Retina (tissue), 1 donor: ENCODE measurements at regions not wholly inside any gene's neighbourhood (a gene's known extent, or its start where the extent isn't known, plus 50 kb on each side); places are given as distances from the start of the nearest gene placed in this dataset.

Source experiments
- DNase-seq: peaks from one replicate; pipeline ENCODE4 v3.0.0-alpha.2; 2016

- no peak for DNase-seq
Observed at GRCh38 chr12:88371416-88372183, 208.7 kb downstream of the KITLG start.

GRCh38 chr12:88375306-88376305 is 204.7 kb downstream of the KITLG start:
- DNase-seq: no peak

- no peak for DNase-seq
Observed at GRCh38 chr12:88377973-88378372, 202.3 kb downstream of the KITLG start.

- no peak for DNase-seq
Observed at GRCh38 chr12:88381466-88381865, 198.8 kb downstream of the KITLG start.

- DNase-seq: no peak
Observed at GRCh38 chr12:88383405-88383804, 196.9 kb downstream of the KITLG start.

GRCh38 chr12:88388566-88389540 is 191.4 kb downstream of the KITLG start:
- DNase-seq: no peak

- no peak for DNase-seq
Observed at GRCh38 chr12:88390811-88391210, 189.5 kb downstream of the KITLG start.

GRCh38 chr12:88391556-88391955 is 188.7 kb downstream of the KITLG start:
- DNase-seq: no peak

GRCh38 chr12:88393017-88393767 is 187.1 kb downstream of the KITLG start:
- no peak for DNase-seq

- no peak for DNase-seq
Observed at GRCh38 chr12:88398031-88398430, 182.2 kb downstream of the KITLG start.

GRCh38 chr12:88399811-88400210 is 180.5 kb downstream of the KITLG start:
- DNase-seq: no peak

GRCh38 chr12:88400302-88400701 is 180.0 kb downstream of the KITLG start:
- DNase-seq: no peak

- DNase-seq: no peak
Observed at GRCh38 chr12:88401155-88401554, 179.1 kb downstream of the KITLG start.

GRCh38 chr12:88406905-88407304 is 173.4 kb downstream of the KITLG start:
- DNase-seq: no peak

- DNase-seq: no peak
Observed at GRCh38 chr12:88408823-88409222, 171.4 kb downstream of the KITLG start.

GRCh38 chr12:88409257-88409656 is 171.0 kb downstream of the KITLG start:
- DNase-seq: no peak

GRCh38 chr12:88411689-88412088 is 168.6 kb downstream of the KITLG start:
- no peak for DNase-seq

GRCh38 chr12:88413646-88414045 is 166.6 kb downstream of the KITLG start:
- no peak for DNase-seq

- DNase-seq: no peak
Observed at GRCh38 chr12:88416155-88416554, 164.1 kb downstream of the KITLG start.

- DNase-seq: no peak
Observed at GRCh38 chr12:88416786-88417185, 163.5 kb downstream of the KITLG start.

GRCh38 chr12:88417531-88417930 is 162.7 kb downstream of the KITLG start:
- DNase-seq: no peak
